Breast epithelium (tissue), 3 donors: ENCODE measurements at regions not wholly inside any gene's neighbourhood (a gene's known extent, or its start where the extent isn't known, plus 50 kb on each side); places are given as distances from the start of the nearest gene placed in this dataset.

Source experiments
- POLR2AphosphoS5 ChIP-seq, 3 donors: sonication (generic); formaldehyde crosslinking; IDR thresholded peaks; one replicate each; pipeline ENCODE4 v1.6.1; 2017; ENCODE audit warnings: antibody characterized with exemption in 3 of 3
- TF ChIP-seq, protein P1 (sequence below), 3 donors: fragments of 450-650 bp; IDR thresholded peaks; one replicate each; pipeline ENCODE4 v1.5.1; 2016 to 2017; ENCODE audit warnings: antibody characterized with exemption in 3 of 3, mild to moderate bottlenecking in 3 of 3, moderate library complexity in 3 of 3

DNA sequence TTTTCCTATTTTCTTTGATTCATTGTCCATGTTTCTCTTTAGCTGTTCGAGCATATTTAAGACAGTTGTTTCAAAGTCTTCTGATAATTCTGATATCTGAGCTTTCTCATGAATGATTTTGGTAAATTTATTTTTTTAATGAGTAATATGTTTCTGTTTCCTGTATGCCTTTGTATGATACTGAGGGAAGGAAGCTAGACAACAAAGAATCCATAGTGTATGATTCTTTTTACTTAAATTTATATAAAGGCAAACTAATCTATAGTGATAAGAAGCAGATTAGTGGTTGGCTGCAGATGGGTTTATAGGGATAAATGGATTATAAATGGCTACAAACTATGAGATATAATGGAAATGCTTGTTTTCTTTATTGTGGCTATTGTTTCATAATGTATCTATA is 352.7 kb upstream of the CDH2 start:
- TF ChIP-seq, protein P1, sequence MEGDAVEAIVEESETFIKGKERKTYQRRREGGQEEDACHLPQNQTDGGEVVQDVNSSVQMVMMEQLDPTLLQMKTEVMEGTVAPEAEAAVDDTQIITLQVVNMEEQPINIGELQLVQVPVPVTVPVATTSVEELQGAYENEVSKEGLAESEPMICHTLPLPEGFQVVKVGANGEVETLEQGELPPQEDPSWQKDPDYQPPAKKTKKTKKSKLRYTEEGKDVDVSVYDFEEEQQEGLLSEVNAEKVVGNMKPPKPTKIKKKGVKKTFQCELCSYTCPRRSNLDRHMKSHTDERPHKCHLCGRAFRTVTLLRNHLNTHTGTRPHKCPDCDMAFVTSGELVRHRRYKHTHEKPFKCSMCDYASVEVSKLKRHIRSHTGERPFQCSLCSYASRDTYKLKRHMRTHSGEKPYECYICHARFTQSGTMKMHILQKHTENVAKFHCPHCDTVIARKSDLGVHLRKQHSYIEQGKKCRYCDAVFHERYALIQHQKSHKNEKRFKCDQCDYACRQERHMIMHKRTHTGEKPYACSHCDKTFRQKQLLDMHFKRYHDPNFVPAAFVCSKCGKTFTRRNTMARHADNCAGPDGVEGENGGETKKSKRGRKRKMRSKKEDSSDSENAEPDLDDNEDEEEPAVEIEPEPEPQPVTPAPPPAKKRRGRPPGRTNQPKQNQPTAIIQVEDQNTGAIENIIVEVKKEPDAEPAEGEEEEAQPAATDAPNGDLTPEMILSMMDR (IDR thresholded peaks at IDR 0.05) = no peak
- no peak for TF ChIP-seq POLR2AphosphoS5 (IDR thresholded peaks at IDR 0.05)
